GM21360 (cell line): ENCODE measurements at regions not wholly inside any gene's neighbourhood (a gene's known extent, or its start where the extent isn't known, plus 50 kb on each side); places are given as distances from the start of the nearest gene placed in this dataset.
"Not testable (repeated sequence)": the region's sequence is repeated elsewhere in the genome, so short reads cannot be mapped to it uniquely, and the experiment has no call there.

Experiments
- ATAC-seq: cut with Tn5 transposase; IDR thresholded peaks from one replicate; pipeline ENCODE4 v1.9.1; 2021; ENCODE audit warnings: mild to moderate bottlenecking, moderate library complexity; ENCODE audit not compliant: unreplicated experiment

DNA sequence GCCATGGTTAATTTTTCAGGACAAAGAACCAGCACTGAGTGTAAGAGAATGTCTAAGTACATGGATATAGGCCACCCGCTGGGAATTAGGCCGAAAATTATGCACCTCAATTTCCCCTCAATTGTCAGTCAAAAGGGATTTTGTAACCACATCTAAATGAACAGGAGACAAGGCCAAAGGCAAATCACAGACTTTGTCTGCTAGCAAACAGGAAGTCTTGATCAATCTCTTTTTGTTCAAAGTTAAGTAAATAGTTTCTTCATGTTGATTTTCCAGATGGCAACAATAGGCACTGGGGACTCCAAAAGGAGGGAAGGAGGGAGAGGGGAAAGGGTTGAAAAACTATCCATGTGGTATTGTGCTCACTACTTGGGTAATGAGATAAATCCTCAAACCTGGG lies 276.0 kb downstream of the COG6 start:
- no peak for ATAC-seq

DNA sequence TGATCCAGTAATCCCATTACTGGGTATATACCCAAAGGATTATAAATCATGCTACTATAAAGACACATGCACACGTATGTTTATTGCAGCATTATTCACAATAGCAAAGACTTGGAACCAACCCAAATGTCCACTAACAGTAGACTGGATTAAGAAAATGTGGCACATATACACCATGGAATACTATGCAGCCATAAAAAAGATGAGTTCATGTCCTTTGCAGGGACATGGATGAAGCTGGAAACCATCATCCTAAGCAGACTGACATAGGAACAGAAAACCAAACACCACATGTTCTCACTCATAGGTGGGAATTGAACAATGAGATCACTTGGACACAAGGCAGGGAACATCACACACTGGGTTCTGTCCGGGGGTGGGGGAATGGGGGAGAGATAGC lies 277.1 kb downstream of the COG6 start:
- not testable (repeated sequence) for ATAC-seq

- ATAC-seq: no peak
Measured at GRCh38 chr13:39935155-39935554, 279.7 kb downstream of the COG6 start.

GRCh38 chr13:39938596-39938995 lies 283.1 kb downstream of the COG6 start:
- ATAC-seq: no peak

DNA sequence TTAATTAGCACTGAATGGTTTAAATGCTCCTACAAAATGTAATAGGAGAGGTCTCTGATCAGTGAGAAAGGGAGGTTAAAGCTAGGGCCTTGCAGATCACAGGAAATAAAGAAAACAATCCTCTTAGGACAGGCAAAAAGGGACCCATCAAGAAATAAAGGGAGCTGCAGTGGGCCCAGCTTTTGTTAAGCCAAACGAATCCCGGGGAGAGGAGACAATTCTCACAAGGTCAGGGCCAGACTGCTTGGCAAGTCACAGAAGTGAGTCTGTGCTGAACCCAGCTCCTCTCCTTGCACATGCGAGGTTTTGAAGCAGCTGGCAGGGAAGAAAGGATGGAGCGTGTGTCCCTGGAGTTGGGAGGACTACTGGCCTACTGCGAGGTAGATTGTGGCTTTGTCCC lies 285.8 kb downstream of the COG6 start:
- no peak for ATAC-seq

- no peak for ATAC-seq
Measured at GRCh38 chr13:39941911-39942551, 286.6 kb downstream of the COG6 start.

DNA sequence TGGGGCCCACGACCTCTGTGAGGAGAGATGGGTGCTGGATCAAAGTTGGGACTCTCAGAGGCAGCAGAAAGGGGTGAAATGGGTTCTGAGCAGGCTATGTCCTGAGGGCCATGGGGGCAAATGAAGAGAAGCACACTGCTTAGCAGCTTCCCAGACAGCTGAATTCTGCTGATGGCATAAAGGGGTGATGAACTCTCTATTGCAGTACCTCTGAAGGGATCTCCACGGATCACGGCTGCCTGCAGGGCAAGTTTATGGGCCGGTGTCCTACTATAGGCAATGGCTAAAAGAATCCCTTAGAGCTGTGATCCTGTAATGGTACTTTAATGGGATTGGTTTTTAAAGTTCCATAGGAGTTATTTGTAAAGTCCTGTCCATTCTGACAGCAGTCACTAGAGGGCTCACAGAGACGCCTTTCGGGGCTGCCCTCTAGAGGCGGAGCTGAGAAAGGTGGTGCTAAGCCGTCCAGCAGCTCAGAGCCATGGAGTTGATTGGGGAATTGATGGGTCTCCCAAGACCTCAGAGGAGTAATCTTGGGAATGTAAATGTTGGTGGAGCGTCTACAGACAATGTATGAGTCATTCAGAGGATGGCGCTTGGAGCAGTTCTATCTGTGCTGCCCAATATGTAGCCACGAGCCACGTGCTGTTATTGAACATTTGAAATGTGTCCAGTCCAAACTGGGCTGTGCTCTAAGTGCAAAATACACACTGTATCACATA lies 287.3 kb downstream of the COG6 start:
- peak; percentile 97 for ATAC-seq

- ATAC-seq: no peak
Measured at GRCh38 chr13:39943711-39944110, 288.2 kb downstream of the COG6 start.

DNA sequence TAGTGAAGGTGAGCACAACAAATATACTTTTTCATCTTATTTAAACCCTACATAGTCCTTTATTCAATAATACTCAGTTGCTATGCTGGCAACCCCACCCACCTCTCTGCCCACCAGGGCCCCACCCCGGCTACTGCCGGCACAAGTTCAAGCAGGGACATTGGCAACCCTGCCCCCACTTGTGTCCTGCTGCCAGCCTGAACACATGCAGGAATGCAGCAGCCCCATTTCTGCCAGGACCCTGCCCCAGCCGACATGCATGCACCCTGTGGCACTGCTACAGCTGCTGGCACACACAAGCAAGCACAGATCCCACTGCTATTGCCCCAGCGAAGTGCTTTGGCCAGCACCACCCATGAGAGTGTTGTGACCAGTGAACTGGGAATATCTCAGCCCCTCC lies 289.8 kb downstream of the COG6 start:
- no peak for ATAC-seq

DNA sequence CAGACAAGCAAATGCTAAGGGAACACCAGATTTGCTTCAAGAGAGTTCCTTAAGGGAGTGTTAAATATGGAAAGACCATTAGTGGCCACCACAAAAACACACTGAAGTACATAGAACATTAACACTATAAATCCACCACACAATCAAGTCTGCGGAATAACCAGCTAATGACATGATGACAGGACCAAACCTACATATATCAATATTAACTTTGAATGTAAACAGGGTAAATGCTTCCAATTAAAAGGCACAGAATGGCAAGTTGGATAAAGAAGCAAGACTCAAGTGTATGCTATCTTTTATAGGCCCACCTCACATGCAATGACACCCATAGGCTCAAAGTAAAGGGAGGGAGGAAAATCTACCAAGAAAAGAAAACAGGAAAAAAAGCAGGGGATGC lies 291.3 kb downstream of the COG6 start:
- no peak for ATAC-seq

DNA sequence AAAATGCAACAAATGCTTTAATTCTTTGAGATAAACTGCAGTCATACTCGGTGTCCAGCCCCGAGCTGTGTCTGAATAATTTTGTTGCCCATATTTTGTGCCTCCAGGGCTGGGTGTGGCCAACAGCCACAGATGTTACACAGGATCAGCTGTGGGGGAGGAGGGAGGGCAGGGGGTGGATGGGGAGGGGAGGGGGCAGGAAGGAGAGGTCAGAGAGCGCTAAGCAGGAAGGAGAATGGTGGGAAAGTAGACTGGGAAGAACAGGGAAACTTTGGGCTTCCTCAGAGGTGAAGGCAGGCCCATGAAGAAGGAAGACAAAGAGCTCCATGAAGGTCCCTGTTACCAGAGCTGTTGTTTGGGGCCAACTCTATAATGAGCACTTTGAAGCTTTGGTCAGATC lies 295.8 kb downstream of the COG6 start:
- ATAC-seq: no peak

DNA sequence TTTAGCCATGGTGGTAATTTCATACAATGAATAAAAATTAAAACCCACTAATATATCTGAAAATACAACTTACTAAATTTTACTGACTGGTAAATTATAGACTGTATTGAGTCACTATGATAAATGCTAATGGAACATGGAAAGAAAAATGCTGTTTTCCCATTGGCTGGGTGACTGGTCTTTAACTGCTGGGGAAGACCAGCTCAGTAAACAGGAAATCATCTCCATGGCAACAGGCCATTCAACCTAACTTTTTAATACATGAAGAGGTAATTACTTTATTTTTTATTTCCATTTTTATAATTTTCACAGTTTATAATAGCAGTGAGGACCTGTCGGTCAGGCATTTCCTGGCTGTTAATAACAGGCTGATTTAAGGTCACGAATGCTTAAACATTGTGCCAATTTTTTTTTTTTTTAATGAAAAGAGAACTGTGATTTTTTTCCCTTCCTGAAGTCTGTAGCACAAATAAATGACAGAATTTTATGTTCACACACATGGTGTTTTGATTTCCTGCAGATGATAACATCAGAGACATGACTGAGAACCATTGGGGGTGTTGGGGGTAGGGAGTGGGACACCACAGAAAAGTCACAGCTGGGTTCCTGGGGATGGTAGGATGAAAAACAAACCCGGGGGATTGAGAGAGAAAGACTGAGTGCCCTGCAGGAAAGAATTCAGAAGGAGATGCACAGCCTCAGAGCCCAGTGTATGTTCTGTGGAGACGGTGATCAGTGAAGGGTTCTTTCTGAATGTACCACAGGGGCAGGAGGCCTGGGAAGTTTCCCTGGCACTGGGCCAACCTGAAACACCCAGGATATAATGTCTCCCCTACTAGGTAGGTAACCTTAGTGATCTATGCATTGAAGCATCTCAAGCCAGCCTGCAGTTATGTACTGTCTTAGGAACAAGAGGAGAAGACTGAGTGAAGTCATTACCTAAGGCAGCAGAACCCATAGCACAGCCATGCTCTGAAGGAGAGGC lies 297.1 kb downstream of the COG6 start:
- ATAC-seq: no peak

DNA sequence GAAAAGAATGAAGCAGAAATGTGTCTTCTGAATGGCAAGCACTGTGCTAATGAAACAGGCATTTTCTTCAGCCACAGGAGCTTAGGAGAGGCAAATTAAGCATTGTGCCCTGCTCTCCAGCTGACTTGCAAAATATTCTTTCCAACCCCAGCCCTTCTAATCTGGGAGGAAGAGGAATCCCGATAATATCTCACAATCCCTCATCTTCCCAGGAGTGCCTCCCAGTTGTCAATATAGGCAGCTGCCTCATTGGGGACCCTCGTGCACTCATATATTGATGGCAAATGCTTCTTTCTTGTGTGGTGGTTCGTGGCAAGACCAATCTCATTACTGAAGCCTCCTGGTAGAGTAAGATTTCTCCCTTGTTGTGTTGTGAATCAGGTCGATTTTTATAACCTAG lies 299.0 kb downstream of the COG6 start:
- ATAC-seq: no peak

- ATAC-seq: peak; percentile 24
Measured at GRCh38 chr13:39955560-39955959, 300.1 kb downstream of the COG6 start.

GRCh38 chr13:39956036-39956435 lies 300.6 kb downstream of the COG6 start:
- ATAC-seq: peak; percentile 60

GRCh38 chr13:39957868-39958677 lies 302.6 kb downstream of the COG6 start:
- no peak for ATAC-seq

DNA sequence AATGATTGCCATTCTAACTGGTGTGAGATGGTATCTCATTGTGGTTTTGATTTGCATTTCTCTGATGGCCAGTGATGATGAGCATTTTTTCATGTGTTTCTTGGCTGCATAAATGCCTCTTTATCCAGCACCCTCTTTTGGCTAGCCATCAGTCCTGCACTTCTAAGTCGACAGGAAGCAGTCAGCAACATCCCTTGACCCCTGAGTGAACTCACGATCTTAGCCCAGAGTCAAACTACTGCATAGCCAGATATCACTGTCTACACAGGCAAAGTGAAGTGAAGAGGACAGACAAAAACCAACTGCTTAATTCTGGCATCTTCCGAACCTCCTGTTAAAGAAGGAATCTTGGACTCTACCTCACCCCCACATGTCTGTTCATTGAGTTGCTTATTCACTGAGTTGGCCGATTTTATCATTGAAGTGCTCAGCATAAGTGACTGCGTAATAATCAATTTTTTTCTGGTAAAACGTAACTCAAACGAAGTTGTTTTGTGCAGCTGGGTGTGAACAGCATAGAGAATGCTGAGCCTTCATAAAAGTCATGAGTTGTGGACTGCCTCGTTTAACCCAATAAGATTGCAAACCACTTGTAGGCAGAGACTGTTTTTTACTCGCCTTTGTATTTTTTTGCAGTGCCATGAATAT lies 304.2 kb downstream of the COG6 start:
- no peak for ATAC-seq

GRCh38 chr13:39960191-39960590 lies 304.7 kb downstream of the COG6 start:
- ATAC-seq: no peak

GRCh38 chr13:39961036-39961435 lies 305.6 kb downstream of the COG6 start:
- no peak for ATAC-seq

DNA sequence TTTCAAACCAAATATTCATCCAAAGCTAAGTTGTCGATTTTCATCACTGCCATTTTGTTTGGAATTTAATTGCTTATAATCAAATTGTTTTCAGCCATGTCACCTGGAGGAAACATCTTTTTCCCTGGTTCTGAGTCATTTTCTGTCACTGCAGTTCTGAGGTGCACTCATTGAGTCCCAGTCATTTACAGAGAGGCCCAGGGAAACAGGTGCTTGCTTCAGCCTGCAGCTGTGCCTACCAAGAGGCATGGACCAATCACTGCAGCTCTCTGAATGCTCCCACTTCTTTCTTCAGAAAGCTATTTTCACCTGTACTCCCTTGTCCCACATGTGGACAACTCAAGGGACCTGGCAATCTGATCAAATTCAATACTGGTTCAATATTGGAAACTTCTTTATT lies 308.1 kb downstream of the COG6 start:
- ATAC-seq: no peak
